ENCODE measurements at regions not wholly inside any gene's neighbourhood (a gene's known extent, or its start where the extent isn't known, plus 50 kb on each side); places are given as distances from the start of the nearest gene placed in this dataset.

- Histone ChIP-seq H3K4me2 (ENCODE audit: extremely low read depth, insufficient read depth, low read length) (no peak overlapping the region), H4K20me1 (ENCODE audit: control insufficient read depth, extremely low read depth, insufficient read depth, low read length) (no peaks in the 10 kb centered on the region), H3K9ac (ENCODE audit: insufficient read depth, low read length) (no peak overlapping the region), H3K4me3 (replicated peaks in 1 of 4; ENCODE audit: control extremely low read depth in 1 of 4, insufficient read depth in 1 of 4, low read depth in 3 of 4, low read length in 4 of 4) (no peak overlapping the region), H3K27me3 (ENCODE audit: control insufficient read depth, insufficient read depth, low read length) (no peaks in the 10 kb centered on the region), H3K27ac (ENCODE audit: insufficient read depth, low read length) (no peak overlapping the region), H3K4me1 (ENCODE audit: control insufficient read depth, extremely low read depth, insufficient read depth, low read length) (no peaks in the 10 kb centered on the region), H3K79me2 (ENCODE audit: control insufficient read depth, insufficient read depth, low read length) (no peaks in the 10 kb centered on the region), H2AFZ (ENCODE audit: low read length) (no peak overlapping the region), H3K36me3 (ENCODE audit: control insufficient read depth, insufficient read depth, low read length) (no peaks in the 10 kb centered on the region), H3K9me3 (ENCODE audit: control insufficient read depth, insufficient read depth, low read depth, low read length) (no peaks in the 10 kb centered on the region)
- TF ChIP-seq CTCF (conservative IDR thresholded peaks at IDR 0.05 in 1 of 2, IDR thresholded peaks at IDR 0.05 in 1 of 2; ENCODE audit: low read depth in 1 of 2, low read length in 2 of 2) (no peak), EZH2 (IDR thresholded peaks at IDR 0.05; ENCODE audit: low read length, missing control alignments) (no peak)
- peak; percentile 70 to 77 for DNase-seq (ENCODE audit: low read depth in 2 of 2)
Observed at GRCh38 chr3:83873550-83873949, 1085.2 kb upstream of the CADM2 start.

- H3K36me3 ChIP-seq (ENCODE audit: control insufficient read depth, insufficient read depth, low read length) = no peaks in the 10 kb centered on the region
- H3K9me3 ChIP-seq (ENCODE audit: control insufficient read depth, insufficient read depth, low read depth, low read length) = no peaks in the 10 kb centered on the region
- TF ChIP-seq CTCF (conservative IDR thresholded peaks at IDR 0.05 in 1 of 2, IDR thresholded peaks at IDR 0.05 in 1 of 2; ENCODE audit: low read depth in 1 of 2, low read length in 2 of 2) = no peak
- TF ChIP-seq EZH2 (IDR thresholded peaks at IDR 0.05; ENCODE audit: low read length, missing control alignments) = no peak
- no peaks in the 10 kb centered on the region for H4K20me1 ChIP-seq (ENCODE audit: control insufficient read depth, extremely low read depth, insufficient read depth, low read length)
- no peaks in the 10 kb centered on the region for H3K27me3 ChIP-seq (ENCODE audit: control insufficient read depth, insufficient read depth, low read length)
- no peak overlapping the region for H3K27ac ChIP-seq (ENCODE audit: insufficient read depth, low read length)
- H3K4me3 ChIP-seq (replicated peaks in 1 of 4; ENCODE audit: control extremely low read depth in 1 of 4, insufficient read depth in 1 of 4, low read depth in 3 of 4, low read length in 4 of 4) = no peak overlapping the region
- H2AFZ ChIP-seq (ENCODE audit: low read length) = no peak overlapping the region
- no peak overlapping the region for H3K9ac ChIP-seq (ENCODE audit: insufficient read depth, low read length)
- H3K4me1 ChIP-seq (ENCODE audit: control insufficient read depth, extremely low read depth, insufficient read depth, low read length) = no peaks in the 10 kb centered on the region
- no peak overlapping the region for H3K4me2 ChIP-seq (ENCODE audit: extremely low read depth, insufficient read depth, low read length)
- H3K79me2 ChIP-seq (ENCODE audit: control insufficient read depth, insufficient read depth, low read length) = no peaks in the 10 kb centered on the region
- DNase-seq (ENCODE audit: low read depth in 2 of 2) = peak; percentile 15 to 29
Observed at GRCh38 chr3:83877910-83878309, 1080.9 kb upstream of the CADM2 start.

- H3K4me1 ChIP-seq (ENCODE audit: control insufficient read depth, extremely low read depth, insufficient read depth, low read length) = no peaks in the 10 kb centered on the region
- H3K27ac ChIP-seq (ENCODE audit: insufficient read depth, low read length) = no peak overlapping the region
- H4K20me1 ChIP-seq (ENCODE audit: control insufficient read depth, extremely low read depth, insufficient read depth, low read length) = no peaks in the 10 kb centered on the region
- H3K9ac ChIP-seq (ENCODE audit: insufficient read depth, low read length) = no peak overlapping the region
- TF ChIP-seq CTCF (conservative IDR thresholded peaks at IDR 0.05 in 1 of 2, IDR thresholded peaks at IDR 0.05 in 1 of 2; ENCODE audit: low read depth in 1 of 2, low read length in 2 of 2) (no peak), EZH2 (IDR thresholded peaks at IDR 0.05; ENCODE audit: low read length, missing control alignments) (no peak)
- no peaks in the 10 kb centered on the region for H3K36me3 ChIP-seq (ENCODE audit: control insufficient read depth, insufficient read depth, low read length)
- H3K79me2 ChIP-seq (ENCODE audit: control insufficient read depth, insufficient read depth, low read length) = no peaks in the 10 kb centered on the region
- no peak overlapping the region for H3K4me3 ChIP-seq (replicated peaks in 1 of 4; ENCODE audit: control extremely low read depth in 1 of 4, insufficient read depth in 1 of 4, low read depth in 3 of 4, low read length in 4 of 4)
- no peak overlapping the region for H3K4me2 ChIP-seq (ENCODE audit: extremely low read depth, insufficient read depth, low read length)
- no peaks in the 10 kb centered on the region for H3K27me3 ChIP-seq (ENCODE audit: control insufficient read depth, insufficient read depth, low read length)
- no peak for DNase-seq (ENCODE audit: low read depth in 2 of 2)
- no peak overlapping the region for H2AFZ ChIP-seq (ENCODE audit: low read length)
- H3K9me3 ChIP-seq (ENCODE audit: control insufficient read depth, insufficient read depth, low read depth, low read length) = no peaks in the 10 kb centered on the region
Observed at GRCh38 chr3:83882701-83883100, 1076.1 kb upstream of the CADM2 start.

All from fibroblast of lung (primary cell).